WI38 (cell line): ENCODE measurements at regions not wholly inside any gene's neighbourhood (a gene's known extent, or its start where the extent isn't known, plus 50 kb on each side); places are given as distances from the start of the nearest gene placed in this dataset.
"Not testable (repeated sequence)": the region's sequence is repeated elsewhere in the genome, so short reads cannot be mapped to it uniquely, and the experiment has no call there.

ENCODE experiments used
- H3K4me3 ChIP-seq: 2 replicates; pipeline ENCODE4 v1.5.1; 2011; ENCODE audit warnings: low read depth, mild to moderate bottlenecking, control low read depth, low read length
- CTCF ChIP-seq: IDR thresholded peaks from 2 replicates; pipeline ENCODE4 v1.5.1; 2012; ENCODE audit warnings: low read depth, mild to moderate bottlenecking, control low read depth, low read length

GRCh38 chr20:58038123-58038654, 190.3 kb downstream of the ANKRD60 start:
- TF ChIP-seq CTCF, result no peak
- H3K4me3 ChIP-seq, result no peak overlapping the region

GRCh38 chr20:58037631-58038030, 190.8 kb downstream of the ANKRD60 start:
- no peak overlapping the region for H3K4me3 ChIP-seq
- TF ChIP-seq CTCF, result no peak

- H3K4me3 ChIP-seq, result no peak overlapping the region
- no peak for TF ChIP-seq CTCF
Measured at GRCh38 chr20:58033026-58033536, 195.4 kb downstream of the ANKRD60 start.

- TF ChIP-seq CTCF, result no peak
- H3K4me3 ChIP-seq, result no peak overlapping the region
Measured at GRCh38 chr20:58032599-58032998, 195.9 kb downstream of the ANKRD60 start.

- not testable (repeated sequence) for H3K4me3 ChIP-seq
Measured at GRCh38 chr20:58031350-58031749, 197.1 kb downstream of the ANKRD60 start.

- no peak for TF ChIP-seq CTCF
- H3K4me3 ChIP-seq, result no peak overlapping the region
Measured at GRCh38 chr20:58028123-58028522, 200.3 kb downstream of the ANKRD60 start.

GRCh38 chr20:58026361-58026760, 202.1 kb downstream of the ANKRD60 start:
- H3K4me3 ChIP-seq, result no peak overlapping the region
- no peak for TF ChIP-seq CTCF

- TF ChIP-seq CTCF, result no peak
- H3K4me3 ChIP-seq, result no peak overlapping the region
Measured at GRCh38 chr20:58025233-58025632, 203.2 kb downstream of the ANKRD60 start.
